ENCODE measurements at regions not wholly inside any gene's neighbourhood (a gene's known extent, or its start where the extent isn't known, plus 50 kb on each side); places are given as distances from the start of the nearest gene placed in this dataset.

- Histone ChIP-seq H3K27me3 (ENCODE audit: insufficient read depth, poor library complexity, severe bottlenecking) (no peaks in the 10 kb centered on the region), H3K27ac (ENCODE audit: poor library complexity, severe bottlenecking) (no peak overlapping the region), H3K4me1 (ENCODE audit: insufficient read depth, poor library complexity, severe bottlenecking) (no peaks in the 10 kb centered on the region), H3K4me3 (ENCODE audit: severe bottlenecking) (no peak overlapping the region), H3K36me3 (ENCODE audit: low read depth) (no peaks in the 10 kb centered on the region), H3K9me3 (ENCODE audit: severe bottlenecking) (no peaks in the 10 kb centered on the region)
- DNase-seq (ENCODE audit: low spot score) (no peak), ATAC-seq (ENCODE audit: low read depth) (no peak)
- no peak for TF ChIP-seq CTCF (IDR thresholded peaks at IDR 0.05; ENCODE audit: poor library complexity, severe bottlenecking)
Measured at GRCh38 chr6:105626295-105627158, 223.6 kb upstream of the PREP start.

- no peaks in the 10 kb centered on the region for H3K9me3 ChIP-seq (ENCODE audit: severe bottlenecking)
- ATAC-seq (ENCODE audit: low read depth), result no peak
- H3K4me3 ChIP-seq (ENCODE audit: severe bottlenecking), result no peak overlapping the region
- H3K27ac ChIP-seq (ENCODE audit: poor library complexity, severe bottlenecking), result no peak overlapping the region
- TF ChIP-seq CTCF (IDR thresholded peaks at IDR 0.05; ENCODE audit: poor library complexity, severe bottlenecking), result no peak
- H3K27me3 ChIP-seq (ENCODE audit: insufficient read depth, poor library complexity, severe bottlenecking), result no peaks in the 10 kb centered on the region
- no peaks in the 10 kb centered on the region for H3K36me3 ChIP-seq (ENCODE audit: low read depth)
- DNase-seq (ENCODE audit: low spot score), result no peak
- H3K4me1 ChIP-seq (ENCODE audit: insufficient read depth, poor library complexity, severe bottlenecking), result no peaks in the 10 kb centered on the region
Measured at GRCh38 chr6:105624021-105624420, 221.1 kb upstream of the PREP start.

- TF ChIP-seq CTCF (IDR thresholded peaks at IDR 0.05; ENCODE audit: poor library complexity, severe bottlenecking), result no peak
- Histone ChIP-seq H3K27ac (ENCODE audit: poor library complexity, severe bottlenecking) (no peak overlapping the region), H3K27me3 (ENCODE audit: insufficient read depth, poor library complexity, severe bottlenecking) (no peaks in the 10 kb centered on the region), H3K4me1 (ENCODE audit: insufficient read depth, poor library complexity, severe bottlenecking) (no peaks in the 10 kb centered on the region), H3K36me3 (ENCODE audit: low read depth) (no peaks in the 10 kb centered on the region), H3K4me3 (ENCODE audit: severe bottlenecking) (no peak overlapping the region), H3K9me3 (ENCODE audit: severe bottlenecking) (no peaks in the 10 kb centered on the region)
- ATAC-seq (ENCODE audit: low read depth) (no peak), DNase-seq (ENCODE audit: low spot score) (no peak)
Measured at GRCh38 chr6:105622226-105622625, 219.3 kb upstream of the PREP start.

GRCh38 chr6:105621564-105622175 is 218.8 kb upstream of the PREP start:
- no peak for ATAC-seq (ENCODE audit: low read depth)
- TF ChIP-seq CTCF (IDR thresholded peaks at IDR 0.05; ENCODE audit: poor library complexity, severe bottlenecking), result no peak
- Histone ChIP-seq H3K4me3 (ENCODE audit: severe bottlenecking) (no peak overlapping the region), H3K36me3 (ENCODE audit: low read depth) (no peaks in the 10 kb centered on the region), H3K9me3 (ENCODE audit: severe bottlenecking) (no peaks in the 10 kb centered on the region), H3K27me3 (ENCODE audit: insufficient read depth, poor library complexity, severe bottlenecking) (no peaks in the 10 kb centered on the region), H3K27ac (ENCODE audit: poor library complexity, severe bottlenecking) (no peak overlapping the region), H3K4me1 (ENCODE audit: insufficient read depth, poor library complexity, severe bottlenecking) (no peaks in the 10 kb centered on the region)
- DNase-seq (ENCODE audit: low spot score), result no peak

- no peak for TF ChIP-seq CTCF (IDR thresholded peaks at IDR 0.05; ENCODE audit: poor library complexity, severe bottlenecking)
- Histone ChIP-seq H3K27ac (ENCODE audit: poor library complexity, severe bottlenecking) (no peak overlapping the region), H3K9me3 (ENCODE audit: severe bottlenecking) (no peaks in the 10 kb centered on the region), H3K36me3 (ENCODE audit: low read depth) (no peaks in the 10 kb centered on the region), H3K27me3 (ENCODE audit: insufficient read depth, poor library complexity, severe bottlenecking) (no peaks in the 10 kb centered on the region), H3K4me3 (ENCODE audit: severe bottlenecking) (no peak overlapping the region), H3K4me1 (ENCODE audit: insufficient read depth, poor library complexity, severe bottlenecking) (no peaks in the 10 kb centered on the region)
- ATAC-seq (ENCODE audit: low read depth) (no peak), DNase-seq (ENCODE audit: low spot score) (no peak)
Measured at GRCh38 chr6:105620878-105621277, 218.0 kb upstream of the PREP start.

All from RWPE2 (cell line).